ENCODE measurements at regions not wholly inside any gene's neighbourhood (a gene's known extent, or its start where the extent isn't known, plus 50 kb on each side); places are given as distances from the start of the nearest gene placed in this dataset.

GRCh38 chr15:31476236-31476810 lies 149.7 kb downstream of the KLF13 start:
- no peak for TF ChIP-seq CTCF (IDR thresholded peaks at IDR 0.05; ENCODE audit: extremely low read depth in 1 of 2, insufficient read depth in 1 of 2, low read depth in 1 of 2, low read length in 2 of 2)
- no peak for TF ChIP-seq FOS (IDR thresholded peaks at IDR 0.05; ENCODE audit: borderline replicate concordance, insufficient read depth, low read length)
- no peak for TF ChIP-seq POLR2AphosphoS5 (IDR thresholded peaks at IDR 0.05; ENCODE audit: insufficient read depth, low read depth, low read length)
- no peak for TF ChIP-seq EZH2 (IDR thresholded peaks at IDR 0.05; ENCODE audit: borderline replicate concordance, low read depth, low read length, severe bottlenecking)

All from endothelial cell of umbilical vein (primary cell).